Panc1 (cell line): ENCODE measurements at regions not wholly inside any gene's neighbourhood (a gene's known extent, or its start where the extent isn't known, plus 50 kb on each side); places are given as distances from the start of the nearest gene placed in this dataset.

Experiments
- ATAC-seq: fragments of 200-7000 bp; cut with Tn5 transposase; 2 replicates; pipeline ENCODE4 v1.9.1; 2020; ENCODE audit warnings: mild to moderate bottlenecking, moderate library complexity
- BruUV-seq: library from RNA; stranded (reverse); fragments of 400-500 nt; replicated peaks from 2 replicates; lab custom pipeline; 2021; lab: Mats Ljungman, UMichigan
- CTCF ChIA-PET: fragments of 300-600 bp; sonication (Branson Sonifier 250); formaldehyde crosslinking; loops from one replicate; lab custom pipeline; 2022; ENCODE audit warnings: antibody characterized with exemption; lab: Charles Lee
- POLR2A ChIA-PET: fragments of 300-600 bp; sonication (Branson Sonifier 250); formaldehyde crosslinking; loops from one replicate; lab custom pipeline; 2022; ENCODE audit warnings: antibody characterized with exemption; lab: Charles Lee
- DNase-seq: peaks from one replicate; pipeline ENCODE4 v3.0.0-alpha.2; 2010; ENCODE audit warnings: low read depth, low spot score
- H3K27ac ChIP-seq: 2 replicates; pipeline ENCODE4 v1.5.1; 2011; ENCODE audit warnings: mild to moderate bottlenecking, low read length, inconsistent platforms
- H3K27me3 ChIP-seq: fragments of 200-500 bp; sonication (Bioruptor generic); 2 replicates; pipeline ENCODE4 v1.6.0; 2014; ENCODE audit warnings: low read length, inconsistent platforms; ENCODE audit not compliant: control insufficient read depth, insufficient read depth
- H3K36me3 ChIP-seq: fragments of 200-500 bp; sonication (Bioruptor generic); 2 replicates; pipeline ENCODE4 v1.5.1; 2014; ENCODE audit warnings: inconsistent platforms, mild to moderate bottlenecking, low read length, moderate library complexity; ENCODE audit not compliant: control insufficient read depth, insufficient read depth
- H3K4me1 ChIP-seq: 2 replicates; pipeline ENCODE4 v1.5.1; 2011; ENCODE audit warnings: inconsistent platforms, mild to moderate bottlenecking, low read length, moderate library complexity; ENCODE audit not compliant: control insufficient read depth, insufficient read depth
- H3K4me3 ChIP-seq, 2 experiments: 2 replicates each; pipeline ENCODE4 v1.5.1; 2011 to 2012; ENCODE audit warnings: low read depth in 2 of 2, low read length in 2 of 2, mild to moderate bottlenecking in 2 of 2, inconsistent platforms in 1 of 2, moderate library complexity in 1 of 2
- H3K9me3 ChIP-seq: fragments of 200-500 bp; sonication (Bioruptor generic); 2 replicates; pipeline ENCODE4 v1.5.1; 2014; ENCODE audit warnings: low read depth, mild to moderate bottlenecking, inconsistent platforms, low read length, moderate library complexity; ENCODE audit not compliant: control insufficient read depth, insufficient read depth
- POLR2AphosphoS5 ChIP-seq: IDR thresholded peaks from 2 replicates; pipeline ENCODE4 v1.6.1; 2012; ENCODE audit warnings: mild to moderate bottlenecking, low read depth, low read length, moderate library complexity
- SIN3A ChIP-seq: IDR thresholded peaks from 2 replicates; pipeline ENCODE4 v1.6.1; 2012; ENCODE audit warnings: low read depth, mild to moderate bottlenecking, low read length, moderate library complexity, borderline replicate concordance; ENCODE audit not compliant: insufficient read depth
- TCF7L2 ChIP-seq: IDR thresholded peaks from 2 replicates; pipeline ENCODE4 v1.6.1; 2011; ENCODE audit warnings: mild to moderate bottlenecking, low read depth, low read length, inconsistent platforms
- in situ Hi-C: cut with HindIII; loops from 2 replicates; pipeline ENCODE4 v1.10.0; 2016; ENCODE audit warnings: low sequenced_read_pairs, low pct_unique_long_range_greater_than_20kb
- intact Hi-C: fragments of 100-400 bp; cut with micrococcal nuclease; formaldehyde crosslinking; loops from one replicate; pipeline ENCODE4 v1.10.0; 2022; ENCODE audit not compliant: unreplicated experiment
- TF ChIP-seq, protein P1 (sequence below): fragments of 450-650 bp; IDR thresholded peaks from 2 replicates; pipeline ENCODE4 v1.5.1; 2017; ENCODE audit warnings: mild to moderate bottlenecking
- TF ChIP-seq, protein P2 (sequence below), 2 experiments: IDR thresholded peaks; 2 replicates each; pipeline ENCODE4 v1.6.1; 2011 to 2012; ENCODE audit warnings: low read depth in 2 of 2, control low read depth in 1 of 2, low read length in 1 of 2, mild to moderate bottlenecking in 1 of 2, moderate library complexity in 1 of 2; ENCODE audit not compliant: insufficient read depth in 1 of 2

DNA sequence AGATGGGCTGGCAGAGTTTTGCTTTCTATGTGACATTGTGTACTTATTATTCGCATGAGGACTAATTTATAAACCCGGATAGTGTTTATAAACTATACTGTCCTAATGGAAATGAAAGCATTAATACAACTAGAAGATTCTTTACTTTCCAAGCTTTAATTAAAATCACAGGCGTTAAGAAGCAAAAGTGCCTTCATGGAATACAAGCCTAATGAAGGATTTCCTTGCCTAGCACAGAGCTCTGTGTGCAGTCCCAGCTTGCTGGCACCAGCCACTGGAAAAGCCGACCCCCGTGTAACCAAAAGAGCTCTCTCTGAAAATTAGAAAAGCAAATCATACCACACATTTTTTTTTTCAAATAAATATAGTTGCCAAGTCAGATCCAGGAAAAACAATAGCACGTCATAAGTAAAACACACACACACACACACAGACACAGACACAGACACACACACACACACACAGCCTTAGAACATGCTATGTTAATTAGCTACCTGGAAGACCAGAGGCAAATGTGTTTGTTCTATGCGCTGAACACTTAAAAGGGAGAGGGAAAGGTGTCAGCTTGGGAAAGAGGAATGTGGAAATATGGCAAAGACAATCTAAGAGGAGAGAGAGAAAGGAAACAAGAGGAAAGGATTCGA, 1084.2 kb downstream of the TUSC7 start:
- no peaks in the 10 kb centered on the region for H3K36me3 ChIP-seq
- DNase-seq (no peak), ATAC-seq (no peak)
- no peak overlapping the region for H3K4me3 ChIP-seq
- intact Hi-C loops: no loop called here
- BruUV-seq: no TSS peak
- no peaks in the 10 kb centered on the region for H3K27me3 ChIP-seq
- H3K9me3 ChIP-seq: no peaks in the 10 kb centered on the region
- ChIA-PET POLR2A (no interaction called here), CTCF (no interaction called here)
- no peak overlapping the region for H3K27ac ChIP-seq
- H3K4me1 ChIP-seq: no peaks in the 10 kb centered on the region
- TF ChIP-seq SIN3A: no peak
- TF ChIP-seq, protein P1, sequence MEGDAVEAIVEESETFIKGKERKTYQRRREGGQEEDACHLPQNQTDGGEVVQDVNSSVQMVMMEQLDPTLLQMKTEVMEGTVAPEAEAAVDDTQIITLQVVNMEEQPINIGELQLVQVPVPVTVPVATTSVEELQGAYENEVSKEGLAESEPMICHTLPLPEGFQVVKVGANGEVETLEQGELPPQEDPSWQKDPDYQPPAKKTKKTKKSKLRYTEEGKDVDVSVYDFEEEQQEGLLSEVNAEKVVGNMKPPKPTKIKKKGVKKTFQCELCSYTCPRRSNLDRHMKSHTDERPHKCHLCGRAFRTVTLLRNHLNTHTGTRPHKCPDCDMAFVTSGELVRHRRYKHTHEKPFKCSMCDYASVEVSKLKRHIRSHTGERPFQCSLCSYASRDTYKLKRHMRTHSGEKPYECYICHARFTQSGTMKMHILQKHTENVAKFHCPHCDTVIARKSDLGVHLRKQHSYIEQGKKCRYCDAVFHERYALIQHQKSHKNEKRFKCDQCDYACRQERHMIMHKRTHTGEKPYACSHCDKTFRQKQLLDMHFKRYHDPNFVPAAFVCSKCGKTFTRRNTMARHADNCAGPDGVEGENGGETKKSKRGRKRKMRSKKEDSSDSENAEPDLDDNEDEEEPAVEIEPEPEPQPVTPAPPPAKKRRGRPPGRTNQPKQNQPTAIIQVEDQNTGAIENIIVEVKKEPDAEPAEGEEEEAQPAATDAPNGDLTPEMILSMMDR: no peak
- TF ChIP-seq TCF7L2: no peak
- TF ChIP-seq POLR2AphosphoS5: no peak
- TF ChIP-seq, protein P2, sequence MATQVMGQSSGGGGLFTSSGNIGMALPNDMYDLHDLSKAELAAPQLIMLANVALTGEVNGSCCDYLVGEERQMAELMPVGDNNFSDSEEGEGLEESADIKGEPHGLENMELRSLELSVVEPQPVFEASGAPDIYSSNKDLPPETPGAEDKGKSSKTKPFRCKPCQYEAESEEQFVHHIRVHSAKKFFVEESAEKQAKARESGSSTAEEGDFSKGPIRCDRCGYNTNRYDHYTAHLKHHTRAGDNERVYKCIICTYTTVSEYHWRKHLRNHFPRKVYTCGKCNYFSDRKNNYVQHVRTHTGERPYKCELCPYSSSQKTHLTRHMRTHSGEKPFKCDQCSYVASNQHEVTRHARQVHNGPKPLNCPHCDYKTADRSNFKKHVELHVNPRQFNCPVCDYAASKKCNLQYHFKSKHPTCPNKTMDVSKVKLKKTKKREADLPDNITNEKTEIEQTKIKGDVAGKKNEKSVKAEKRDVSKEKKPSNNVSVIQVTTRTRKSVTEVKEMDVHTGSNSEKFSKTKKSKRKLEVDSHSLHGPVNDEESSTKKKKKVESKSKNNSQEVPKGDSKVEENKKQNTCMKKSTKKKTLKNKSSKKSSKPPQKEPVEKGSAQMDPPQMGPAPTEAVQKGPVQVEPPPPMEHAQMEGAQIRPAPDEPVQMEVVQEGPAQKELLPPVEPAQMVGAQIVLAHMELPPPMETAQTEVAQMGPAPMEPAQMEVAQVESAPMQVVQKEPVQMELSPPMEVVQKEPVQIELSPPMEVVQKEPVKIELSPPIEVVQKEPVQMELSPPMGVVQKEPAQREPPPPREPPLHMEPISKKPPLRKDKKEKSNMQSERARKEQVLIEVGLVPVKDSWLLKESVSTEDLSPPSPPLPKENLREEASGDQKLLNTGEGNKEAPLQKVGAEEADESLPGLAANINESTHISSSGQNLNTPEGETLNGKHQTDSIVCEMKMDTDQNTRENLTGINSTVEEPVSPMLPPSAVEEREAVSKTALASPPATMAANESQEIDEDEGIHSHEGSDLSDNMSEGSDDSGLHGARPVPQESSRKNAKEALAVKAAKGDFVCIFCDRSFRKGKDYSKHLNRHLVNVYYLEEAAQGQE (IDR thresholded peaks at IDR 0.05; ENCODE audit: insufficient read depth in 1 of 2, low read depth in 2 of 2, low read length in 1 of 2): no peak
- in situ Hi-C loops: no loop called here

DNA sequence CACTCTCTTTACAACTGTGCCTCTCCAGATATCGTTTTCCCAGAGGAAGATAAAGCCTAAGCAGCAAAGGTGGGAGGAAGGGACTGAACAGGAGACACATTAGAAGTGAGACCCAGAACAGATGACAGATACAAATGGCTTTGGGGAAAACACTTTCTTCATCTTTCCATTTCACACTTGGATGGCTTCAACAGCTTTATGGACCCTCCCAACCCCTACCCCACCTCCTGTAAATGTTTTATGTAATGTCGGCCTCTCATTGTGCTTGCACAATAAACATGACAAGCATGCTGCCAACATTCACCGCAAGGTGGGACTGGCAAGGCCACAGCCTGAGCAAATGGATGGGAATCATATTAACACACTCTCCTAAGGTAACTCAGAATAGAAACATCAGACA, 1088.6 kb downstream of the TUSC7 start:
- H3K4me1 ChIP-seq: no peaks in the 10 kb centered on the region
- H3K36me3 ChIP-seq: no peaks in the 10 kb centered on the region
- no peaks in the 10 kb centered on the region for H3K9me3 ChIP-seq
- intact Hi-C loops: no loop called here
- H3K4me3 ChIP-seq: no peak overlapping the region
- no TSS peak for BruUV-seq
- in situ Hi-C loops: no loop called here
- ChIA-PET POLR2A (no interaction called here), CTCF (no interaction called here)
- ATAC-seq: no peak
- no peak overlapping the region for H3K27ac ChIP-seq
- no peaks in the 10 kb centered on the region for H3K27me3 ChIP-seq
- no peak for DNase-seq
- no peak for TF ChIP-seq POLR2AphosphoS5

DNA sequence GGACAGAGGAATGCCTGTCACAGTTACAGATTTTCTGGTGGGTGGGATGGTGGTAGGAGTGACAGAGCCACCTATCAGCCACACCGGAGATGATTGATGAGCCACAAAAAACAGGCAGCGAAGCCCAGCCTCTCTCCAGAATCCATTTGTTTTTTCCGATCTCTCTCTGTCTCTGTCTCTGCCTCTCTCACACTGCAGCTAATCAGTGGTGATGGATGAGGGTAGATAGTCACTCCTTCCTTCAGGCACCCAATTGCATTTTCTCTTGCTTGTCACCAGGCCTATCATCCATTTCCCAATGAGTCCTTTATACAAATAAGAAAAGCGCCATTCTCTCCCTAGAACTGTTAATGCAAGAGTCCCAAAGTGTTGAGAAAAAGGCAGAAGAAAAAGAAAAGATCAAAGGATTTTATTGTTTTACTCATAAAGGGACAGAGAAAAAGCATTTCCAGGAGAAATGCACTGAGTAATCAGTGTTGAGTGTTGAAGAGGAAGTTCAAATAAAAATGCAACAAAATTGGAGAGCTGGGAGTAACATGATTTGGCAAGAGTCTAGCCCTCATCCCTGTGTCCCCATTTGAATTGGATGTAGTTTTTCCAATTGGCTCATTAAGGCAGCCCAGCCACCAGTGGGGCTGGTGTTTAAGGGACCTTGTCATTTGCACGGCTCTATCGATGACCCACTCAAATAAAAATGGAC, 1089.3 kb downstream of the TUSC7 start:
- Histone ChIP-seq H3K4me1 (no peaks in the 10 kb centered on the region), H3K27ac (no peak overlapping the region), H3K4me3 (no peak overlapping the region), H3K9me3 (no peaks in the 10 kb centered on the region), H3K36me3 (no peaks in the 10 kb centered on the region), H3K27me3 (no peaks in the 10 kb centered on the region)
- in situ Hi-C loops: no loop called here
- ATAC-seq: no peak
- POLR2A ChIA-PET: no interaction called here
- intact Hi-C loops: no loop called here
- CTCF ChIA-PET: no interaction called here
- TF ChIP-seq, protein P2 (IDR thresholded peaks at IDR 0.05; ENCODE audit: insufficient read depth in 1 of 2, low read depth in 2 of 2, low read length in 1 of 2): no peak
- TF ChIP-seq, protein P1: no peak
- no peak for TF ChIP-seq TCF7L2
- no TSS peak for BruUV-seq
- DNase-seq: no peak
